ENCODE measurements at regions not wholly inside any gene's neighbourhood (a gene's known extent, or its start where the extent isn't known, plus 50 kb on each side); places are given as distances from the start of the nearest gene placed in this dataset.

DNA sequence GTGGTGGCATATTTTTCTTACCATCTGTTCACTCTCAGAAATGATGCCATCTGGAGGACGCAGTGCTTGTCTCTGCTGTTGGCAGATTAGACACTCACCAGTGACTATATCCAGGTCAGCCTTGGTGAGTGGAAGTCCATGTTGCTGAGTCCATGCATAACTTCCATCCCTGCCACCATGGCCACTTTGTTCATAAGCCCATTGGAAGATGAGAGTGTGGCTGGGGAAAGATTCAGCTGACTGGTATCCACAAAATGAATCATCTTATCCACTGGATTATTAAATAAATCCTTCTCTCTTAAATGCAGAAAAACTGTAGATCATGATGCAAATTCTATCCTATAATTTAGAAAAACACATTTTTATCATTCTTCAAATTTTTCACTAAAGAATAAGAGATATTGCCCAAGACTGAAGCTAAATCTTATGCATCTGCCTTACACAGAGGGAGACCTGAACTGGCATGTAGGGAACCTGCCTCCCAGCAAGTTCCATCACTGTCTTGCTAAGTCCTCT, 726.9 kb downstream of the TNS3 start:
- no peak for DNase-seq

GRCh38 chr7:46853451-46853850, 728.5 kb downstream of the TNS3 start:
- no peak for DNase-seq

DNA sequence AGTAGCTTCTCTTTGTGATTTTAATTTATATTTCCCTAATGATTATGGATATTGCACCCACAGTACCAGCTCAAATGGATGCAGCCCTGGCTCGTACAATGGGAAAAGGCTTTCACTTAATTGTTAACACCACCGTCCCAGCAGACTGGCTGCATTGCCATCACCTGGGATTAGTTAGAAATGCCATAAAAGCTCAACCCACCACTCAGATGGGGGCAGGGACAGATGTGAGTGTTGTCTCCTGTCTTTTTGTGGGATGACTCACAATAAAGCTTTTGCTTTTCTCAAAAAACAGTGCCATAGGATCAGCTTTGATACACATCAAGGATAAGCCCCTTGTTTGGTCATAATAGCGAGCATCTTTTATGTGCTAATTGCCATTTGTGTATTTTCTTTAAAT, 729.1 kb downstream of the TNS3 start:
- DNase-seq = no peak

GRCh38 chr7:46850563-46851330, 731.2 kb downstream of the TNS3 start:
- no peak for DNase-seq

DNA sequence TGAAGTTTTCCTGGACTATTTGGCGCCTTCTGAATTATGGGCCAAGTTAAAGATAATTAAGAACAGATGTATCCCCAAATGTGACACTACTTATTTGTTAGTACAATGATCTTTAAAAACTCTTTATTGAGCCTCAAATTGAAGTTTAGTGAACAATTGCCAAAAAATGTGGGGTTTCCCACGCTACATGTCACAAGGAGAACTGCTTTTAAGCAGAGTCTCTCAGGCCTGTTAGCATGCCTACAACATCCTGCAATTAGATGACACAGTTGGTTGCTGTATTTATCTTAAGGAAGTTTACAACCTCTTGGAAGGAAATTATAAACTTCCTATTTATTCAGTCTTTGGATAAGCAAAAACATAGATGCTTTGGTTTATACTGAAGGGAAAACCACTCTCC, 733.0 kb downstream of the TNS3 start:
- DNase-seq = no peak

GRCh38 chr7:46848311-46848710, 733.6 kb downstream of the TNS3 start:
- no peak for DNase-seq

GRCh38 chr7:46847126-46847525, 734.8 kb downstream of the TNS3 start:
- DNase-seq = no peak

DNA sequence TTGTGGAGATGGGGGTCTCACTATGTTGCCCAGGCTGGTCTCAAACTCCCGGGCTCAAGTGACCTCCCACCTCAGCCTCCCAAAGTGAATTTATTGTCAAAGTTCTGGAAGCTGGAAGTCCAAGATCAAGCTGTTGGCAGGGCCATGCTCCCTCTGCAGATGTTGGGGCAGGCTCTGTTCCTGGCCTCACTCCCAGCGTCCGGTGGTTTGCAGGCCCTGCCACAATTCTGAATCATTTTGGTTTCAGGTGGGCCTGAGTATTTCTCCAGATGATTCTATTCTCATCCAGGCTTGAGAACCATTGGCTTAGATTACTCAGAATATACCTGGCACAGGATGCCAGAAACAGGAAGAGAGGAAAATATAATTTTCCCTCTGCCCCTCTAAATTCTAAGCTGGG, 737.4 kb downstream of the TNS3 start:
- DNase-seq = no peak

GRCh38 chr7:46841248-46841647, 740.7 kb downstream of the TNS3 start:
- no peak for DNase-seq

DNA sequence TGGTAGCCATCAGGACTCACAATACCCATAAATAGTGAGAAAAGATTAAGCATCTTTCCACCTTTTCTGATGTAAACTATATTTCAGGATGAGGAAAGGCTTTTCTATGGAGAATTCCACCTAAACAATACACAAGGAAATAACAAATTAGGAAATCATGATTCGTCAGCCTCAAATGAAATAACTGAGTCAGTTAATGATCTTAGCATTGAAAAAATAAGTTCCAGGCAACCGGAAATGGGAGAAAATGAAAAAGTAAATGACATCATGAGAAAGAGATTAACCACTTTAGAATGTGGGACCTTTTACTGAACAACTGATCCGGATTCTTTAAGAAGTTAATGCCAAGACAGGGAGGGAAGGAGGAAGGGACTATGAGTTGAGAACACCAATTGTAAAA, 742.3 kb downstream of the TNS3 start:
- no peak for DNase-seq

- DNase-seq = no peak
Observed at GRCh38 chr7:46838463-46838862, 743.4 kb downstream of the TNS3 start.

DNA sequence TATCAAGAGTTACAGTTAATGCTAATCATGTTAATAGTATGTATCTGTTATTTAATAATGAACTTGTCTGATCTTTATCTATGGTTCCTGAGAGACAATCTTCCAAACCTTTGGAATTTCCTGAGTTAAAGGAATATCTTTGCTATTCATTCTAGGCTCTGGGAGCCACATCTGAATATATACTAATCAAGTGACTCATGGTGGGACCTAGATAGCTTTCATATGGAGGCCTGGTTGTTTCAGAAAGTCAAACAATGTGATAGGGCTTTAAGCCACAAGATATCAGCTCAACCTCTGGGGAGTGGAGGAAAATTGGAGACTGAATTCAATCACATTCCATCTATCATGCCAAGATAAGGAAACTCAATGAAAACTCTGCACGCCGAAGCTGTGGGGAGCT, 746.4 kb downstream of the TNS3 start:
- no peak for DNase-seq

GRCh38 chr7:46834921-46835320, 747.0 kb downstream of the TNS3 start:
- no peak for DNase-seq

DNA sequence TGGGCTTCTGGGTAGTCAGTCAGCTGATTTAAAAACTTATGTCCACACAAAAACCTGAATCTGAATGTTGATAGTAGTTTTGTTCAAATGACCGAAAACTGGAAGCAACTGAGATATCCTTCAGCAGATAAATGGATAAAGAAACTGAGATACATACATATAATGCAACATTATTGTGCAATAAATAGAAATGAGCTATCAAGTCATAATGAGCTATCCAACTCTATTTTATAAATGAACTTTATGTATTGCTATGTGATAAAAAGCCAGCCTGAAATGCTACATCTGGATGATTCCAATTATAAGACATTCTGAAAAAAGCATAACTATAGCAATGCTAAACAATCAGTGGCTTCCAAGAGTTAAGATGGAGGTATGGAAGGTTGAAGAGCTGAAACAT, 748.7 kb downstream of the TNS3 start:
- no peak for DNase-seq

- no peak for DNase-seq
Observed at GRCh38 chr7:46832136-46832535, 749.8 kb downstream of the TNS3 start.

- no peak for DNase-seq
Observed at GRCh38 chr7:46819819-46820218, 762.1 kb downstream of the TNS3 start.

- DNase-seq = no peak
Observed at GRCh38 chr7:46814516-46815250, 767.2 kb downstream of the TNS3 start.

DNA sequence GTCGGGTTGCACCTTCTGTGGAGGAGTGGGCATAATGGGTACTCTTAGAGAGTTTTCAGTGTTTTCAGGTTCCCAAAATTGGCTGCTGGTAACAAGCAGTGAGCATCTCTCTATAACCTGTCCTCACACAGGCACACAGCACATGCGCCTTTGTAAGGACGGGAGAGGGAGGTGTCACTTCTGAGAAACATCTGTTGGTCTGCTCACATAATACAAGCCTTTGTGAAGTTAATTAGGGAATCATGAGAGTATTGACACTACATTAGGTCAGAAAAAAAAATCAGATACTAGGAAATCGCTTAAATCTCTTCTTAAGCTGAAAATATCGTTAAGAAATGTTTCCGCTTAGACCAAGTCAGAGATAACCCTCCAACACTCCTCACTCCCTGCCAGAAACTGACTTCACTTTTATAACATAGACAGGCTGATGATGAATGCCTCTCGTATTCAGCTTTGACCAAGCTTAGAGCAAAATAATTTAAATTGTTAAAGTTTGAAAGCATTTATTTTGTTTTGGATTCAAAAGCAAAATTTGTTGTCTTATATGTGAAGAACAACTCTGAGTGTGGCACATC, 769.7 kb downstream of the TNS3 start:
- DNase-seq = no peak

- no peak for DNase-seq
Observed at GRCh38 chr7:46811529-46811928, 770.4 kb downstream of the TNS3 start.

DNA sequence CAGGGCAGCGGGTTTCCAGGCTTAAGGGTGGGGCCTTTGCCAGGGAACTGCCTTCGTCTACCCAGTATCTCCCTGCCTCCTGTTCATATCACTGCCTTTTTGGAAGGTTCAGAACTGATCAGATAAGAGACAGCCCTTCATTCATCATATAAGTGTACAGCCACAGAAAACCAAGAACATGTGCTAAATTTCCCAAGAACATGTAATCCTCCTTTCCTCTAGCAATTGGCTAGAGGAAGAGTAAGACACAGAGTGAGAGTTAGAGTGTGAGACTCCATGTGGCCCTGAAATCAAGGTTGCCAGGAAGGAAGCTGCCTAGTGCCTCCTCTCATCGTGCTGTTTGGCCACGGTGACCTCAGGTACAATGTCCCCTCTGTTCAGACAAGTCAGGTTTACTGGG, 770.9 kb downstream of the TNS3 start:
- no peak for DNase-seq

DNA sequence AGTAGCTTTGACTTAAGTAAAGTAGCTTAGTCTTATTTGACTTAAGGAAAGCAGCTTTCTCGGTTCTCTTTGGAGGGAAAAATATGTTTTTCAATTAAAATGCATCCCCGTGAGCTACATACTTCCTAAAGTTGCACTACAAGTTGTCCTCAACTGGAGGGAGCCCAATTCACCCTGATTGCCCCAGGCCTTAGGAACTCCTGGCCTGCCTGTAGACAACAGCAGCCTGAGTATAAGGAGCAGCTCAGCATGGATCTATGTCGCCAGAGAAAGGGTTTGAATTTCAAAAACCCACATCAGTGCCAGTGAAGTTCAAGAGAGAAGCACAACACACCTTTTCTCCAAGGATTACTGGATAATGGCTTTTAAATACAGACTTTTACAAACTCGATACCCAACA, 772.0 kb downstream of the TNS3 start:
- DNase-seq = no peak

DNA sequence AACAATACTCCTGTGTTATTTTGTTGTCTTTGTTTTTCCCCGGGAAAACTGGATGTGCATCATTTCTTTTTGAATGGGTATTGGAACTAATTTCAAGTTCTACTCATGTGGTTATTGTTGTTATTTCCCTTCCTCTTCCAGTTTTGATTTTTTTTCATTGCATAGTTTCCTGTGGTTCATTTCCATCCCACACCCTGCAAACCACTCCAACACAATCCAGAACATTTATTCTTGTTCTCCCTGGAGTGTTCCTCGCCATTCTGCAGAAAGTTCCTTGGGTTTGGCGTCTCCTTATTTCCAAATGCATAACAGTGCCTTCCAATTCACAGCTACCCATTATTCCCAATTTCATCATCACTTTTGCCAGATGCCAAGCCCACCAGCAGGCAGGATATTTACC, 775.1 kb downstream of the TNS3 start:
- DNase-seq = no peak

- DNase-seq = no peak
Observed at GRCh38 chr7:46802479-46802878, 779.4 kb downstream of the TNS3 start.

GRCh38 chr7:46791188-46791587, 790.7 kb downstream of the TNS3 start:
- no peak for DNase-seq
